ENCODE measurements at regions not wholly inside any gene's neighbourhood (a gene's known extent, or its start where the extent isn't known, plus 50 kb on each side); places are given as distances from the start of the nearest gene placed in this dataset.

DNA sequence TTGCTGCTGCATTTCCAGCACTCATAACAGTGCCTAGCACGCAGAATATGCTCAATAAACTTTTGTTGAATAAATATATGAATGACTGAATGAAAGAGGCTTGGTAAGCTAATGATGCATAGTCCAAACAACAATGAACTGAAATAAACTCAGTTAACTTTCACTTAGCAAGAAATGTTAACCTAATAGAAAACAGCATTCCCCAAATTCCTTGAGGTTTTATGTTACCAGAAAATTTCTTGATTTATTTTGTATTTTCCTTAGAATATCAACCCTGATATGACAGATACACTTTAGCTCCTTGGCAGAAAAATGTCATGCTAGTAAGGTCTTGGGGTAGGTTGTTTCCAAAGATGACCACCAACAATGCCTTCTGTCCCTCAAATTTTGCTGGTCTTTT lies 217.4 kb downstream of the KCNE4 start:
- TF ChIP-seq, protein P1, sequence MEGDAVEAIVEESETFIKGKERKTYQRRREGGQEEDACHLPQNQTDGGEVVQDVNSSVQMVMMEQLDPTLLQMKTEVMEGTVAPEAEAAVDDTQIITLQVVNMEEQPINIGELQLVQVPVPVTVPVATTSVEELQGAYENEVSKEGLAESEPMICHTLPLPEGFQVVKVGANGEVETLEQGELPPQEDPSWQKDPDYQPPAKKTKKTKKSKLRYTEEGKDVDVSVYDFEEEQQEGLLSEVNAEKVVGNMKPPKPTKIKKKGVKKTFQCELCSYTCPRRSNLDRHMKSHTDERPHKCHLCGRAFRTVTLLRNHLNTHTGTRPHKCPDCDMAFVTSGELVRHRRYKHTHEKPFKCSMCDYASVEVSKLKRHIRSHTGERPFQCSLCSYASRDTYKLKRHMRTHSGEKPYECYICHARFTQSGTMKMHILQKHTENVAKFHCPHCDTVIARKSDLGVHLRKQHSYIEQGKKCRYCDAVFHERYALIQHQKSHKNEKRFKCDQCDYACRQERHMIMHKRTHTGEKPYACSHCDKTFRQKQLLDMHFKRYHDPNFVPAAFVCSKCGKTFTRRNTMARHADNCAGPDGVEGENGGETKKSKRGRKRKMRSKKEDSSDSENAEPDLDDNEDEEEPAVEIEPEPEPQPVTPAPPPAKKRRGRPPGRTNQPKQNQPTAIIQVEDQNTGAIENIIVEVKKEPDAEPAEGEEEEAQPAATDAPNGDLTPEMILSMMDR (IDR thresholded peaks at IDR 0.05; ENCODE audit: insufficient read depth, low read depth, low read length) = no peak
- TF ChIP-seq EZH2 (IDR thresholded peaks at IDR 0.05; ENCODE audit: insufficient read depth, low read length) = no peak
